ENCODE measurements at regions not wholly inside any gene's neighbourhood (a gene's known extent, or its start where the extent isn't known, plus 50 kb on each side); places are given as distances from the start of the nearest gene placed in this dataset.

GRCh38 chr16:50900391-50900942 lies 158.6 kb downstream of the CYLD start:
- Histone ChIP-seq H3K27me3 (ENCODE audit: low read length) (no peaks in the 10 kb centered on the region), H4K20me1 (ENCODE audit: low read length) (no peaks in the 10 kb centered on the region), H3K4me1 (ENCODE audit: insufficient read depth, low read length) (no peaks in the 10 kb centered on the region), H2AFZ (ENCODE audit: low read length) (no peak overlapping the region), H3K4me2 (ENCODE audit: low read length) (no peak overlapping the region), H3F3A (ENCODE audit: low read length, unreplicated experiment) (no peaks in the 10 kb centered on the region), H3K9ac (ENCODE audit: low read length) (no peak overlapping the region), H3K9me2 (replicated peaks; ENCODE audit: low read length) (no peaks in the 10 kb centered on the region), H3K36me3 (ENCODE audit: low read depth, low read length) (no peaks in the 10 kb centered on the region), H3K79me2 (ENCODE audit: low read length) (no peaks in the 10 kb centered on the region), H3K9me3 (ENCODE audit: low read length) (no peaks in the 10 kb centered on the region), H3K4me3 (ENCODE audit: low read length) (no peak overlapping the region), H3K27ac (ENCODE audit: low read length) (no peak overlapping the region)
- no peak for DNase-seq
- ATAC-seq, result no peak
- BruUV-seq (replicated peaks), result no TSS peak
- no peak for TF ChIP-seq EZH2 (IDR thresholded peaks at IDR 0.05; ENCODE audit: low read length, unreplicated experiment)
- no peak for TF ChIP-seq CTCF (conservative IDR thresholded peaks at IDR 0.05; ENCODE audit: low read depth, low read length)
- TF ChIP-seq EZH2phosphoT487 (IDR thresholded peaks at IDR 0.05; ENCODE audit: borderline replicate concordance, low read length), result no peak
- CTCF ChIA-PET, result no interaction called here
- intact Hi-C loops (cut with micrococcal nuclease), result no loop called here
- POLR2A ChIA-PET (ENCODE audit: unreplicated experiment), result no interaction called here

- Histone ChIP-seq H3K4me3 (ENCODE audit: low read length) (no peak overlapping the region), H3K36me3 (ENCODE audit: low read depth, low read length) (no peaks in the 10 kb centered on the region), H3K4me1 (ENCODE audit: insufficient read depth, low read length) (no peaks in the 10 kb centered on the region), H4K20me1 (ENCODE audit: low read length) (no peaks in the 10 kb centered on the region), H3K79me2 (ENCODE audit: low read length) (no peaks in the 10 kb centered on the region), H2AFZ (ENCODE audit: low read length) (no peak overlapping the region), H3F3A (ENCODE audit: low read length, unreplicated experiment) (no peaks in the 10 kb centered on the region), H3K9me3 (ENCODE audit: low read length) (no peaks in the 10 kb centered on the region), H3K4me2 (ENCODE audit: low read length) (no peak overlapping the region), H3K27ac (ENCODE audit: low read length) (no peak overlapping the region), H3K9ac (ENCODE audit: low read length) (no peak overlapping the region), H3K9me2 (replicated peaks; ENCODE audit: low read length) (no peaks in the 10 kb centered on the region), H3K27me3 (ENCODE audit: low read length) (no peaks in the 10 kb centered on the region)
- TF ChIP-seq EZH2phosphoT487 (IDR thresholded peaks at IDR 0.05; ENCODE audit: borderline replicate concordance, low read length) (no peak), EZH2 (IDR thresholded peaks at IDR 0.05; ENCODE audit: low read length, unreplicated experiment) (no peak), CTCF (conservative IDR thresholded peaks at IDR 0.05; ENCODE audit: low read depth, low read length) (no peak)
- DNase-seq, result no peak
- POLR2A ChIA-PET (ENCODE audit: unreplicated experiment), result no interaction called here
- intact Hi-C loops (cut with micrococcal nuclease), result no loop called here
- no peak for ATAC-seq
- BruUV-seq (replicated peaks), result no TSS peak
- CTCF ChIA-PET, result no interaction called here
Observed at GRCh38 chr16:50899951-50900350, 158.1 kb downstream of the CYLD start.

GRCh38 chr16:50889746-50890145 lies 147.9 kb downstream of the CYLD start:
- ChIA-PET POLR2A (ENCODE audit: unreplicated experiment) (no interaction called here), CTCF (no interaction called here)
- ATAC-seq (no peak), DNase-seq (no peak)
- no peak overlapping the region for H3K9ac ChIP-seq (ENCODE audit: low read length)
- TF ChIP-seq EZH2 (IDR thresholded peaks at IDR 0.05; ENCODE audit: low read length, unreplicated experiment) (no peak), CTCF (conservative IDR thresholded peaks at IDR 0.05; ENCODE audit: low read depth, low read length) (no peak), EZH2phosphoT487 (IDR thresholded peaks at IDR 0.05; ENCODE audit: borderline replicate concordance, low read length) (no peak)
- H3K4me1 ChIP-seq (ENCODE audit: insufficient read depth, low read length), result no peaks in the 10 kb centered on the region
- H3K36me3 ChIP-seq (ENCODE audit: low read depth, low read length), result no peaks in the 10 kb centered on the region
- H3K4me2 ChIP-seq (ENCODE audit: low read length), result no peak overlapping the region
- BruUV-seq (replicated peaks), result no TSS peak
- H3F3A ChIP-seq (ENCODE audit: low read length, unreplicated experiment), result no peaks in the 10 kb centered on the region
- H3K9me3 ChIP-seq (ENCODE audit: low read length), result no peaks in the 10 kb centered on the region
- intact Hi-C loops (cut with micrococcal nuclease), result no loop called here
- peaks cover 5% of the 10 kb centered on the region; the same call in 1 of the 2 replicates for H3K27me3 ChIP-seq (ENCODE audit: low read length)
- no peak overlapping the region for H2AFZ ChIP-seq (ENCODE audit: low read length)
- H3K4me3 ChIP-seq (ENCODE audit: low read length), result no peak overlapping the region
- no peaks in the 10 kb centered on the region for H3K9me2 ChIP-seq (replicated peaks; ENCODE audit: low read length)
- no peaks in the 10 kb centered on the region for H4K20me1 ChIP-seq (ENCODE audit: low read length)
- H3K27ac ChIP-seq (ENCODE audit: low read length), result no peak overlapping the region
- no peaks in the 10 kb centered on the region for H3K79me2 ChIP-seq (ENCODE audit: low read length)

Data from PC-3 (cell line).